NCI-H1436 treated with DMSO at 0.1 percent for 48 hours (cell line): ENCODE measurements at regions not wholly inside any gene's neighbourhood (a gene's known extent, or its start where the extent isn't known, plus 50 kb on each side); places are given as distances from the start of the nearest gene placed in this dataset.

Experiments
- DNase-seq: peaks from one replicate; lab custom pipeline; 2025; lab: John Stamatoyannopoulos, UW

GRCh38 chr6:168773788-168774187 lies 332.8 kb downstream of the SMOC2 start:
- DNase-seq: no peak

- no peak for DNase-seq
Observed at GRCh38 chr6:168765752-168766151, 324.8 kb downstream of the SMOC2 start.

GRCh38 chr6:168756009-168756634 lies 315.1 kb downstream of the SMOC2 start:
- no peak for DNase-seq

- no peak for DNase-seq
Observed at GRCh38 chr6:168746643-168747042, 305.7 kb downstream of the SMOC2 start.

DNA sequence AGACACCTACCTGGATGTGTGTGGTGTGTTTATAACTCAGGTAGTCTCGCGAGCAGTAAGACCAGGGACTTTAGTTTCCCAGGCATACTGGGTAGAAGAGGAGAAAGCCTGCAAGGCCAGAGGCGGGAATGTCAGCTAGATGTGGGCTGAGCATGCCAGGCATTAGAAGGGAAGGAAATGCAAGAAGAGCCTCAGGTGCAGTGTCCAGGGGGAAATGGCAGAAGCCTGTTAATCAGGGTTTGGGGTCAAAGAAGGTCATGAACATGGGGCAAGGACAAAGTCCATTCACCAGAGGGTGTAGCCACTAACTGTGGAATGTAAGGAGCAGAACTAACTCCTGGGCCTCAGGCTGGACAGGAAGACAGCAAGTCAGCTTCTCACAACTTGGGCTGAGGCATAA lies 305.0 kb downstream of the SMOC2 start:
- DNase-seq: no peak

- no peak for DNase-seq
Observed at GRCh38 chr6:168744861-168745260, 303.9 kb downstream of the SMOC2 start.

GRCh38 chr6:168741942-168742782 lies 301.2 kb downstream of the SMOC2 start:
- no peak for DNase-seq

DNA sequence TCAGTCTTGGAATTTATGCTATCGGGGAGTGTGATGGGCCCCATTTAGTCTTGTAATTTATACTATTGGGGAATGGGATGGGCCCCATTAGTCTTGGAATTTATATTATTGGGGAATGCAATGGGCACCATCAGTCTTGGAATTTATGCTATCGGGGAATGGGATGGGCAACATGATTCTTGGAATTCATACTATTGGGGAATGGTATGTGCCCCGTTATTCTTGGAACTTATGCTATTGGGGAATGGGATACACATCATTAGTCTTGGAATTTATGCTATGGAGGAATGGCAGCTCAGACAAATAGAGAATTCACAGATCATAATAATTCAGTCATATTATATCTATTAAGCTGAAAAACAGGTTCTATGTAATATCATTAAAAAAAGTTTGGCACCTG lies 300.3 kb downstream of the SMOC2 start:
- DNase-seq: no peak

DNA sequence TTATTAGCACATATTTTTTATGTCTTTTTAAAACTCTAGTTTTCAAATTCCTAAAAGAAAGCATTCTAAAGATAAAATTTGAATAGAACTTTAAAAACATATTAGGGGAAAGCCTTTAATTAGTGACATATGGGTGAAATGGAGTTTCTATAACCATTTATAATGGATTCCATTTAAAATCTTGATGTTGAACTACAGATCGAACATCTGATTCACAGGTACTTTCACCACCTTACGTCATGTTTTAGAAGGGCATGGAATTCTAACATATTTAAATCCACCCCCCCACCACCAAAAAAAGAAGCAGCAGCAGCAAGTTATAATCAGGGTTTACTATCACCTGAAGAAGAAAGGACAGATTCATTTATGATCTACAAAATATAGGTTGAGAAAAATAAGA lies 298.4 kb downstream of the SMOC2 start:
- no peak for DNase-seq

- no peak for DNase-seq
Observed at GRCh38 chr6:168737481-168737880, 296.5 kb downstream of the SMOC2 start.

GRCh38 chr6:168737014-168737413 lies 296.0 kb downstream of the SMOC2 start:
- no peak for DNase-seq

DNA sequence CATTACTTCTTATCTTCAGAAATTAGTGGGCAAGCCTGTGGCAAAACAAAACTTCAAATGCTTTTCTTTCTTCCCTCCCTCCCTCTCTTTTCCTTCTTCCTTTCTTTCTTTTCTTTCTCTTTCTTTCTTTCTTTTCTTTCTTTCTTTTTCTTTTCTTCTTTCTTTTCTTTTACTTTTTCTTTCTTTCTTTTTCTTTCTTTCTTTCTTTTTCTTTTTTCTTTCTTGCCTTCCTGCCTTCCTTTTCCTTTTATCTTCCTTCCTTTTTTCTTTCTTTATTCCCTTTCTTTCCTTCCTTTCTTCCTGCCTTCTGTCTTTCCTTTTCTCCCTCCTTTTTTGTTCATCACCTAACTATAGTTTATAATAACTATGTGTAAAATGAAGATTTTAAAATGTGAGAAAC lies 295.1 kb downstream of the SMOC2 start:
- DNase-seq: no peak

DNA sequence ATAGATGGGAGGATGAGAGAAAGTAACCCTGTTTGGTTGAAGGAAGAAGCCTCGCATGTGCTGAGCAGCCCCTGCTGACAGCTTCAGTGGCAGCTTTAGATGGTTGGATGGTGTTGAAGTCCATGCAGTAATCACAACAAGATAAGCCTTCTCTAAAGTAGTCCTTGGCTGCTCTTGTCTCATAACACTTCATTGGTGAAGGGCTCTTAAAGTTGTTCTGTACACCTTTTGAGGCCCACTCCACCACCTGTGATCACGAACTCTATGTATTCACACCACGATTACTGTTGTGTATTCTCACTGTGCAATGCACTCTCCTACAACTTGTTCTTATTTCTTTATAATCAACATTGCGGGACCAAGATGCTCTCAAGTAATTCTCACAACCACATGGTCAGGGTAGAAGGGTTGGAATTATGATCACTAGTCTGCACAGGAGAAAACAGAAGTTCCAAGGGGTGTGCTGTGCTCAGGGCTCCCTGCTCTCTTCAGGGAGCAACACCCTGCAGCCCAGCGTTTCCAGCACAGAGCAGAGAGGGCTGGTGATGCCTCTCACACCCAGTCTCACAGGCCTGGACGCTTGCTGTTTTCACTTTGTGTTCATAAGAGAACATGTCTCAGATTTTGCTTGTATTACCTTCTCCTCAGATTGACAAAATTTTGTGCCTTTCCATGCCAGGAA lies 294.4 kb downstream of the SMOC2 start:
- no peak for DNase-seq

- DNase-seq: no peak
Observed at GRCh38 chr6:168734523-168734922, 293.5 kb downstream of the SMOC2 start.

DNA sequence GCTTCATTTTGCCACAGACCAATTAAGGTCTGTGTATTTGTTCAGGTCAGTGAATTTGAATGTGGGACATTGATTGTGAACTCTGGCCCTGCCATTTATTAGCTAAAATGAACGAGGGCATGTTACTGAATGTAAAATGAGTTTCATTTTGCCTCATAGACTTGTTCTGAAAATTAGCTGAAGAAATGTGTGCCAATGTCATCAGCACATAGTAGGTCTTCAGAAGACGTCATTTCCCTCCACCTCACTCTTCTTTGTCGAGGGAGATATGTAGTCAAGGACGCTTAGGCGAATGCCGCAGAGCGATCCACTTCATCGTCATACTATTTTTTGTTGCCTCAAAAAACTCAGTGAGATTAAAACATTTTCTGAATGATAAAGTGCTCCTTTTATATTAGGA lies 291.7 kb downstream of the SMOC2 start:
- no peak for DNase-seq

- DNase-seq: no peak
Observed at GRCh38 chr6:168730931-168731716, 290.1 kb downstream of the SMOC2 start.

DNA sequence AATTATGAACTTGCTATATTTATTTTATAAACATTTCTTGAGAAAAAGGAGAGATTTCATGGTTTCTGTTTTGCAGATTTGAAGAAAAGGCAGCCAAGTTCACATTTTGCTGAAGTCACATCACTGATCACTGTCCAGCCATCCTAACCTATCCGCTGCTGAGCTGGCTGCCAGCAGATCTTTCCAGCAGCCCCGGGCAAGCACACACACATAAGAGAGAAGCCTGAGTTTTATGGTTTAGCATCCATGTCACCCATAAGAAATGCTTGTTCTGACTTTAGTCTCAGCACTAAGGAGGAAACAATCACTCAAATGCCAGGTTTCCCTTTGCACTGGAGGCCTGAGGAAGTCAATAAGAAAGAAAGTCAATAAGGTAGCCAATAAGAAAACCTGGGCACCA lies 287.1 kb downstream of the SMOC2 start:
- no peak for DNase-seq

GRCh38 chr6:168726312-168726856 lies 285.4 kb downstream of the SMOC2 start:
- no peak for DNase-seq

GRCh38 chr6:168725802-168726201 lies 284.8 kb downstream of the SMOC2 start:
- DNase-seq: no peak

GRCh38 chr6:168724669-168725570 lies 283.9 kb downstream of the SMOC2 start:
- DNase-seq: no peak

DNA sequence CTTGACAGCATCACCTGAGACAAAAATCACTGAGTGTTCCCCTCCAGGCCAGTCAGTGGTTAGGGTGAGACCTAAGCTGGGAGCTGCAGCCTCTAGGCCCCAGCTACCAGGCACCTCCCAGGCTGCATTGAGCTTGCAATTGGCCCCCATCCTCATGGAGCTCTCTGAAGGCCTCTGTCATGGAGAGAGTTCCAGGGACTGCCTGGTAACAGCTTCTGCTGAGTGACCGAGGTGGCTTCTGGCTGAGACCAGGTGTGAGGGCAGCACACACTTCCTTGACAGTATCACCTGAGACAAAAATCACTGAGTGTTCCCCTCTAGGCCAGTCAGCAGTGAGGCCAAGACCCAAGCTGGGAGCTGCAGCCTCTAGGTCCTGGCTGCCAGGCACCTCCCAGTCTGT lies 283.0 kb downstream of the SMOC2 start:
- no peak for DNase-seq
